Kidney (tissue), 10 donors: ENCODE measurements at regions not wholly inside any gene's neighbourhood (a gene's known extent, or its start where the extent isn't known, plus 50 kb on each side); places are given as distances from the start of the nearest gene placed in this dataset.
"Not testable (repeated sequence)": the region's sequence is repeated elsewhere in the genome, so short reads cannot be mapped to it uniquely, and the experiment has no call there.

Source experiments
- DNase-seq, 5 donors: peaks; one replicate each; pipeline ENCODE4 v3.0.0-alpha.2; 2013 to 2020
- FAIRE-seq: peaks from 2 replicates; lab custom pipeline; 2012; peaks lifted over from hg19 to GRCh38; lab: Jason Lieb, UNC
- H3K27ac ChIP-seq, 2 donors: one replicate each; pipeline ENCODE4 v1.7.0; 2013; ENCODE audit warnings: low read depth in 2 of 2, low read length in 2 of 2, inconsistent platforms in 1 of 2
- H3K27me3 ChIP-seq: one replicate; pipeline ENCODE4 v1.7.1; 2013; ENCODE audit warnings: low read length, inconsistent platforms; ENCODE audit not compliant: control insufficient read depth, insufficient read depth
- H3K36me3 ChIP-seq, 3 donors: one replicate each; pipeline versions ENCODE4 v1.7.0 to v1.7.1; 2013; ENCODE audit warnings: low read length in 3 of 3, control low read depth in 1 of 3, inconsistent platforms in 1 of 3; ENCODE audit not compliant: insufficient read depth in 3 of 3, control insufficient read depth in 2 of 3
- H3K4me1 ChIP-seq, 3 donors: one replicate each; pipeline versions ENCODE4 v1.7.0 to v1.7.1; 2013; ENCODE audit warnings: low read length in 3 of 3, inconsistent platforms in 1 of 3, low read depth in 1 of 3; ENCODE audit not compliant: control insufficient read depth in 2 of 3, insufficient read depth in 2 of 3
- H3K4me3 ChIP-seq, 3 donors: one replicate each; pipeline versions ENCODE4 v1.7.0 to v1.8.1; 2013; ENCODE audit warnings: low read length in 3 of 3, control low read depth in 1 of 3, inconsistent platforms in 1 of 3
- H3K9ac ChIP-seq, 3 donors: one replicate each; pipeline versions ENCODE4 v1.7.0 to v1.7.1; 2013; ENCODE audit warnings: low read length in 3 of 3, control low read depth in 1 of 3, inconsistent platforms in 1 of 3
- H3K9me3 ChIP-seq, 3 donors: one replicate each; pipeline versions ENCODE4 v1.7.0 to v1.7.1; 2013; ENCODE audit warnings: low read length in 3 of 3, control low read depth in 1 of 3, inconsistent platforms in 1 of 3; ENCODE audit not compliant: control insufficient read depth in 2 of 3, insufficient read depth in 1 of 3
- intact Hi-C: fragments of 100-400 bp; cut with DNase I; formaldehyde crosslinking; loops from one replicate; pipeline ENCODE4 v1.11.1; 2022
- donor health status: control.
- donor health status: control.
- donor health status: DM: yes; HTN: yes; CAD: no.
- donor health status: Normal renal cell carcinoma (clear cell type).

- FAIRE-seq, H3K4me3 ChIP-seq, H3K27me3 ChIP-seq, H3K9me3 ChIP-seq, H3K36me3 ChIP-seq, H3K4me1 ChIP-seq, H3K27ac ChIP-seq, intact Hi-C loops, DNase-seq, H3K9ac ChIP-seq: not testable (repeated sequence)
These were observed 269.9 kb downstream of the CNTNAP3 start for GRCh38 chr9:39018107-39018506.

GRCh38 chr9:39015178-39015577 lies 272.8 kb downstream of the CNTNAP3 start:
- H3K27ac ChIP-seq, intact Hi-C loops, DNase-seq, H3K9ac ChIP-seq, FAIRE-seq, H3K27me3 ChIP-seq, H3K36me3 ChIP-seq, H3K4me1 ChIP-seq, H3K4me3 ChIP-seq, H3K9me3 ChIP-seq: not testable (repeated sequence)

- H3K36me3 ChIP-seq, H3K27ac ChIP-seq, H3K27me3 ChIP-seq, H3K4me3 ChIP-seq, FAIRE-seq, H3K9me3 ChIP-seq, DNase-seq, intact Hi-C loops, H3K4me1 ChIP-seq, H3K9ac ChIP-seq: not testable (repeated sequence)
These were observed 273.2 kb downstream of the CNTNAP3 start for GRCh38 chr9:39014805-39015123.

- H3K4me1 ChIP-seq, H3K9me3 ChIP-seq, H3K27me3 ChIP-seq, intact Hi-C loops, H3K4me3 ChIP-seq, H3K27ac ChIP-seq, DNase-seq, FAIRE-seq, H3K36me3 ChIP-seq, H3K9ac ChIP-seq: not testable (repeated sequence)
These were observed 273.7 kb downstream of the CNTNAP3 start for GRCh38 chr9:39014096-39014804.

GRCh38 chr9:39009743-39010142 lies 278.2 kb downstream of the CNTNAP3 start:
- peak in 1 of 5 donors; percentile 32 for DNase-seq
- H3K36me3 ChIP-seq, H3K27me3 ChIP-seq, intact Hi-C loops, H3K9me3 ChIP-seq, H3K4me3 ChIP-seq, FAIRE-seq, H3K4me1 ChIP-seq, H3K9ac ChIP-seq, H3K27ac ChIP-seq: not testable (repeated sequence)

- H3K4me3 ChIP-seq, H3K36me3 ChIP-seq, intact Hi-C loops, H3K4me1 ChIP-seq, H3K9ac ChIP-seq, H3K27me3 ChIP-seq, FAIRE-seq, H3K9me3 ChIP-seq, H3K27ac ChIP-seq, DNase-seq: not testable (repeated sequence)
These were observed 278.6 kb downstream of the CNTNAP3 start for GRCh38 chr9:39009343-39009742.

GRCh38 chr9:39008907-39009306 lies 279.1 kb downstream of the CNTNAP3 start:
- FAIRE-seq, DNase-seq, H3K4me1 ChIP-seq, H3K27ac ChIP-seq, H3K27me3 ChIP-seq, intact Hi-C loops, H3K9ac ChIP-seq, H3K36me3 ChIP-seq, H3K9me3 ChIP-seq, H3K4me3 ChIP-seq: not testable (repeated sequence)

GRCh38 chr9:39005736-39006135 lies 282.2 kb downstream of the CNTNAP3 start:
- H3K9ac ChIP-seq, H3K9me3 ChIP-seq, H3K36me3 ChIP-seq, H3K27ac ChIP-seq, H3K4me1 ChIP-seq, intact Hi-C loops, H3K4me3 ChIP-seq, FAIRE-seq, H3K27me3 ChIP-seq, DNase-seq: not testable (repeated sequence)
